Esophagus muscularis mucosa (tissue), 4 donors: ENCODE measurements at regions not wholly inside any gene's neighbourhood (a gene's known extent, or its start where the extent isn't known, plus 50 kb on each side); places are given as distances from the start of the nearest gene placed in this dataset.

ENCODE experiments used
- DNase-seq: peaks from one replicate; pipeline ENCODE4 v3.0.0-alpha.2; 2017; ENCODE audit errors: extremely low spot score
- H3K27ac ChIP-seq, 4 donors: fragments of 200-600 bp; sonication (generic); replicated peaks in 1 of 4; 1 replicate in 3 of 4; 2 replicates in 1 of 4; pipeline ENCODE4 v1.5.1; 2016 to 2019; ENCODE audit warnings: mild to moderate bottlenecking in 1 of 4
- H3K27me3 ChIP-seq, 4 donors: fragments of 200-600 bp; sonication (generic); one replicate each; pipeline versions ENCODE4 v1.5.1 to v1.6.0; 2016 to 2019
- H3K36me3 ChIP-seq, 4 donors: fragments of 200-600 bp; sonication (generic); one replicate each; pipeline ENCODE4 v1.5.1; 2016 to 2019
- H3K4me1 ChIP-seq, 4 donors: fragments of 200-600 bp; sonication (generic); one replicate each; pipeline ENCODE4 v1.5.1; 2016 to 2019
- H3K4me3 ChIP-seq, 4 donors: fragments of 200-600 bp; sonication (generic); 1 replicate in 2 of 4; 2 replicates in 2 of 4; pipeline ENCODE4 v1.5.1; 2016 to 2019; ENCODE audit warnings: mild to moderate bottlenecking in 4 of 4, moderate library complexity in 1 of 4
- H3K9me3 ChIP-seq, 4 donors: fragments of 200-600 bp; sonication (generic); 1 replicate in 3 of 4; 2 replicates in 1 of 4; pipeline ENCODE4 v1.5.1; 2016 to 2019
- EP300 ChIP-seq: sonication (generic); formaldehyde crosslinking; IDR thresholded peaks from one replicate; pipeline ENCODE4 v1.6.1; 2017; ENCODE audit warnings: antibody characterized with exemption
- POLR2A ChIP-seq: fragments of 450-650 bp; IDR thresholded peaks from one replicate; pipeline ENCODE4 v1.6.1; 2017; ENCODE audit warnings: antibody characterized with exemption, moderate library complexity, mild to moderate bottlenecking, low read depth
- POLR2AphosphoS5 ChIP-seq, 2 donors: sonication (generic); formaldehyde crosslinking; IDR thresholded peaks; one replicate each; pipeline ENCODE4 v1.6.1; 2017; ENCODE audit warnings: antibody characterized with exemption in 2 of 2
- WGBS: methylation state at CpG from one replicate; pipeline ENCODE4 v1.1.5; 2018; 5-methylcytosine and 5-hydroxymethylcytosine counted together
- intact Hi-C: fragments of 100-400 bp; cut with DNase I; formaldehyde crosslinking; loops from one replicate; pipeline ENCODE4 v1.15.1; 2023
- TF ChIP-seq, protein P1 (sequence below), 3 experiments: fragments of 200-600 bp in 2 of 3; fragments of 450-650 bp in 1 of 3; sonication (generic) in 2 of 3; IDR thresholded peaks; one replicate each; pipeline ENCODE4 v1.5.1; 2017 to 2019; ENCODE audit warnings: antibody characterized with exemption in 3 of 3, mild to moderate bottlenecking in 2 of 3, moderate library complexity in 1 of 3

DNA sequence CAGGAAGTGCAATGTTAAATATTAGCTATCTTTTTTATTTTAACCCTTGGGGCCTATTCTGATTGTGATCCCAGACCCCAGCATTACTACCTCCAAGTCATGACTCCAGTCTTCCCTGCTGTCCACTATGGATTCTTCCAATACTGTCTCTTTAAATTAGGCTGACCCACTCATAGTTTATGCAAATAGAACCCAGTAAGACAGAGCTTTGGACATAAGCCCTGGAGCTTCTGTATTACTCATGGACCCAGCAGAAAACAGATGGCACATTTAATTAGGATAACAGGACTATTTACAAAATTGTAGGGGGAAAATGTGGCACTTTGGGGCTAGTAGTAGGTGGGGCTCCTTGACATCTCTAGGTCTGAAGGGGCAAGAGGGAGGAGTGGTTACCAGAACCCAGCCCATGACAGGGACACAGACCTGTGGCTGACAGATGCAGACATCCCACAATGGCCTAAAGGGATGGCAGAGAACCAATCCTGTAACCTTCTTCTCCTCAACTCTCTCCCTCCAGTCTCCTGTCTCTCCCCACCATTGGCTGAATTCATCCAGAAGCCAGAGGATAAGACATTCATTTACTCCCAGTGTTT is 233.5 kb downstream of the OMA1 start:
- TF ChIP-seq EP300 (no peak), POLR2A (no peak), POLR2AphosphoS5 (IDR thresholded peaks at IDR 0.05) (no peak)
- TF ChIP-seq, protein P1, sequence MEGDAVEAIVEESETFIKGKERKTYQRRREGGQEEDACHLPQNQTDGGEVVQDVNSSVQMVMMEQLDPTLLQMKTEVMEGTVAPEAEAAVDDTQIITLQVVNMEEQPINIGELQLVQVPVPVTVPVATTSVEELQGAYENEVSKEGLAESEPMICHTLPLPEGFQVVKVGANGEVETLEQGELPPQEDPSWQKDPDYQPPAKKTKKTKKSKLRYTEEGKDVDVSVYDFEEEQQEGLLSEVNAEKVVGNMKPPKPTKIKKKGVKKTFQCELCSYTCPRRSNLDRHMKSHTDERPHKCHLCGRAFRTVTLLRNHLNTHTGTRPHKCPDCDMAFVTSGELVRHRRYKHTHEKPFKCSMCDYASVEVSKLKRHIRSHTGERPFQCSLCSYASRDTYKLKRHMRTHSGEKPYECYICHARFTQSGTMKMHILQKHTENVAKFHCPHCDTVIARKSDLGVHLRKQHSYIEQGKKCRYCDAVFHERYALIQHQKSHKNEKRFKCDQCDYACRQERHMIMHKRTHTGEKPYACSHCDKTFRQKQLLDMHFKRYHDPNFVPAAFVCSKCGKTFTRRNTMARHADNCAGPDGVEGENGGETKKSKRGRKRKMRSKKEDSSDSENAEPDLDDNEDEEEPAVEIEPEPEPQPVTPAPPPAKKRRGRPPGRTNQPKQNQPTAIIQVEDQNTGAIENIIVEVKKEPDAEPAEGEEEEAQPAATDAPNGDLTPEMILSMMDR (IDR thresholded peaks at IDR 0.05) = no peak
- Histone ChIP-seq H3K27ac (no peak overlapping the region), H3K4me3 (no peak overlapping the region), H3K4me1 (no peaks in the 10 kb centered on the region), H3K27me3 (no peaks in the 10 kb centered on the region), H3K36me3 (no peaks in the 10 kb centered on the region), H3K9me3 (no peaks in the 10 kb centered on the region)
- DNase-seq = no peak
- intact Hi-C loops = no loop called here

GRCh38 chr1:58312461-58312860 is 234.1 kb downstream of the OMA1 start:
- Histone ChIP-seq H3K36me3 (no peaks in the 10 kb centered on the region), H3K9me3 (no peaks in the 10 kb centered on the region), H3K27ac (no peak overlapping the region), H3K4me1 (no peaks in the 10 kb centered on the region), H3K27me3 (no peaks in the 10 kb centered on the region), H3K4me3 (no peak overlapping the region)
- intact Hi-C loops = no loop called here
- WGBS = 78% methylated on average over 4 of the region's 4 CpGs
- DNase-seq = no peak
- TF ChIP-seq, protein P1 (IDR thresholded peaks at IDR 0.05) = no peak
- no peak for TF ChIP-seq POLR2AphosphoS5 (IDR thresholded peaks at IDR 0.05)
- no peak for TF ChIP-seq POLR2A
- no peak for TF ChIP-seq EP300

DNA sequence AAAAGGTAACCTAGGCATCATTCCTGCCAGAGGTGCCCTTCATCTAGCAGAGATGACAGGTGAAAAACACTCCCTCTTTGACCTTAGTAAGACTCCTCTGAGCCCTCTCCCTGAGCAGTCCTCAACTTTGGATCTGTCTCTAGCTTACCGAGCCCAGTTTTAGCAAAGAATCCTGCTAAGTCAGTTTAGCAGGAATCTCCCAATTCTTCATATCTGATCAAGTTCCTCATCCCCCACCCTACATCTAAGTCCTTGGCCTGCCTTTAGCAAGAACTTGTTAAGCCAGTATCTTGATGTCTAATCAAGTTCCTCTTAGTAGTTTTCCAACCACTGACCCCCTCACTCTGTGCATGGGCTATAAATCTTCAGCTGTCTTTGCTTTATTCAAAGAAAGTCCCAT is 235.6 kb downstream of the OMA1 start:
- WGBS = 88% methylated on average over 1 of the region's 1 CpG
- TF ChIP-seq POLR2AphosphoS5 (IDR thresholded peaks at IDR 0.05) (no peak), EP300 (no peak), POLR2A (no peak)
- TF ChIP-seq, protein P1 (IDR thresholded peaks at IDR 0.05) = no peak
- H3K4me3 ChIP-seq = no peak overlapping the region
- DNase-seq = no peak
- H3K27me3 ChIP-seq = no peaks in the 10 kb centered on the region
- H3K4me1 ChIP-seq = no peaks in the 10 kb centered on the region
- no peak overlapping the region for H3K27ac ChIP-seq
- H3K9me3 ChIP-seq = no peaks in the 10 kb centered on the region
- H3K36me3 ChIP-seq = no peaks in the 10 kb centered on the region
- intact Hi-C loops = no loop called here

DNA sequence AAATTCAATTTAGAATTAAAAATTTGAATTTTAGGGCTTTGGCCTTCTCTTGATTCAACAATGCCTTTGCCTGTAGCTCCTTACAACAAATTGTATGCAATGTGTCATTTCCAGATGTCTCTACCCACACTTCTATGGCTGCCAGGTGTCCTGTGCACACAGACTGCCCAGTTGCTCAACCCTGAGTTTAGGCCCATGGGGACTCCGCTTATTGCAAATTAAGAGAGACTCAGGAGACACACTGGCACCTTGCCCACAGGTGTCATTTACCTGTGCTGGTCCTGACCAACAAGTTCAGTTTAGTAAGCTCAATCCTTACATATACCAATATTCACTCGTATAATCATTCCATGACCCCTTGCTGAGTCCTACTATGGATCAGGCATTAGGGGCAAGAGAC is 236.1 kb downstream of the OMA1 start:
- H3K9me3 ChIP-seq = no peaks in the 10 kb centered on the region
- no peak for DNase-seq
- no peaks in the 10 kb centered on the region for H3K4me1 ChIP-seq
- H3K4me3 ChIP-seq = no peak overlapping the region
- no peaks in the 10 kb centered on the region for H3K27me3 ChIP-seq
- TF ChIP-seq POLR2A (no peak), POLR2AphosphoS5 (IDR thresholded peaks at IDR 0.05) (no peak), EP300 (no peak)
- TF ChIP-seq, protein P1 (IDR thresholded peaks at IDR 0.05) = no peak
- H3K27ac ChIP-seq = no peak overlapping the region
- H3K36me3 ChIP-seq = no peaks in the 10 kb centered on the region
- intact Hi-C loops = no loop called here
- WGBS = 93% methylated on average over 2 of the region's 2 CpGs

- Histone ChIP-seq H3K27me3 (no peaks in the 10 kb centered on the region), H3K4me3 (no peak overlapping the region), H3K36me3 (no peaks in the 10 kb centered on the region), H3K9me3 (no peaks in the 10 kb centered on the region), H3K4me1 (no peaks in the 10 kb centered on the region), H3K27ac (no peak overlapping the region)
- TF ChIP-seq, protein P1 (IDR thresholded peaks at IDR 0.05) = no peak
- TF ChIP-seq POLR2A (no peak), EP300 (no peak), POLR2AphosphoS5 (IDR thresholded peaks at IDR 0.05) (no peak)
- no peak for DNase-seq
- 60% methylated on average over 1 of the region's 1 CpG for WGBS
- intact Hi-C loops = no loop called here
Measured at GRCh38 chr1:58308206-58308605, 238.3 kb downstream of the OMA1 start.
